ENCODE measurements at regions not wholly inside any gene's neighbourhood (a gene's known extent, or its start where the extent isn't known, plus 50 kb on each side); places are given as distances from the start of the nearest gene placed in this dataset.
"Not testable (repeated sequence)": the region's sequence is repeated elsewhere in the genome, so short reads cannot be mapped to it uniquely, and the experiment has no call there.

DNA sequence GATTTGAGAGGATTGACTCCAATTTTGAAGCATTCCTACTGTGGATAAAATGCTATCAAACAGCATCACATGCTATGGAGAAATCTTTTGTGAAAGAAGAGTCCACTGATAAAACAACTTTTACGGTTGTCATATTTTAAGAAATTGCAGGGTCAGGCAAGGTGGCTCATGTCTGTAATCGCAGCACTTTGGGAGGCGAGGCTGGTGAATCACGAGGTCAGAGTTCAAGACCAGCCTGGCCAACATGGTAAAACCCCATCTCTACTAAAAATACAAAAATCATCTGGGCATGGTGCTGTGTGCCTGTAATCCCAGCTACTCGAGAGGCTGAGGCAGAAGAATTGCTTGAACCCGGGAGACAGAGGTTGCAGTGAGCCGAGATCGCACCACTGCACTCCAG lies 338.8 kb upstream of the SOX9 start:
- not testable (repeated sequence) for H3K27me3 ChIP-seq (ENCODE audit: insufficient read depth); H3K36me3 ChIP-seq (ENCODE audit: insufficient read depth); H3K4me2 ChIP-seq; H2AFZ ChIP-seq; H3K9me3 Mint-ChIP-seq; H3K4me3 Mint-ChIP-seq; H3F3A ChIP-seq (replicated peaks; ENCODE audit: low read depth); H3K36me3 Mint-ChIP-seq (ENCODE audit: low read depth); H3K27me3 Mint-ChIP-seq (ENCODE audit: insufficient read depth, low read depth, poor library complexity); H3K27ac ChIP-seq (ENCODE audit: low read depth); H3K27ac Mint-ChIP-seq; H3K4me1 Mint-ChIP-seq; DNase-seq (ENCODE audit: low spot score); H3K4me3 ChIP-seq; ATAC-seq; H3K79me2 ChIP-seq (replicated peaks; ENCODE audit: insufficient read depth); H3K9me2 ChIP-seq (ENCODE audit: insufficient read depth); H3K4me1 ChIP-seq (ENCODE audit: insufficient read depth); H4K20me1 ChIP-seq (replicated peaks; ENCODE audit: insufficient read depth)

DNA sequence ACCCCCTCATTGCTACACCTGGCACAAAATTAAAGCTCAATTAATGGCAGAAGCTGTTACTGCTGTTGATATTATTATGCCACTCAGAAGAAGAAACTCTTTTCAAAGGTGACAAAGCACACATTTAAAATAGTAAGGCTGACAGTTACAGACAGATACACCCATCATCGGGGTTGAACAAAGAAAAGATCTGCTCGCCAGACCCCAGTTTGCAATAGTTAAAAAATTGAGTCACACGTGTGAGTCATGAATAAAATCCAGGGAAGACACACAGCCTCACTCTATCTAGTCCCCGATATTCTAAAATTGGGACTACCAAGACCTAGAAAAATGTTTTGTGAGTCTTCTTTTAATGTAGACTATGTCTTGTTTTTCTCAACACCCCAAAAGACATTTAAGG lies 330.0 kb upstream of the SOX9 start:
- Histone ChIP-seq H3K27ac (ENCODE audit: low read depth) (no peak overlapping the region), H3K9me2 (ENCODE audit: insufficient read depth) (no peaks in the 10 kb centered on the region), H3K79me2 (replicated peaks; ENCODE audit: insufficient read depth) (no peaks in the 10 kb centered on the region), H3K36me3 (ENCODE audit: insufficient read depth) (no peaks in the 10 kb centered on the region), H3K4me2 (no peak overlapping the region), H3F3A (replicated peaks; ENCODE audit: low read depth) (no peaks in the 10 kb centered on the region), H3K4me3 (no peak overlapping the region), H4K20me1 (replicated peaks; ENCODE audit: insufficient read depth) (no peaks in the 10 kb centered on the region), H3K4me1 (ENCODE audit: insufficient read depth) (no peaks in the 10 kb centered on the region), H3K27me3 (ENCODE audit: insufficient read depth) (no peaks in the 10 kb centered on the region), H2AFZ (no peak overlapping the region)
- no peaks in the 10 kb centered on the region for H3K4me1 Mint-ChIP-seq
- no peaks in the 10 kb centered on the region for H3K9me3 Mint-ChIP-seq
- no peaks in the 10 kb centered on the region for H3K36me3 Mint-ChIP-seq (ENCODE audit: low read depth)
- H3K27ac Mint-ChIP-seq = no peak overlapping the region
- no peak for DNase-seq (ENCODE audit: low spot score)
- peaks cover 6% of the 10 kb centered on the region for H3K27me3 Mint-ChIP-seq (ENCODE audit: insufficient read depth, low read depth, poor library complexity)
- H3K4me3 Mint-ChIP-seq = no peak overlapping the region
- no peak for ATAC-seq
- TF ChIP-seq ZNF114 (CRISPR knock-in tag; IDR thresholded peaks at IDR 0.05) = no peak
- no peak for TF ChIP-seq CREB1 (CRISPR knock-in tag; IDR thresholded peaks at IDR 0.05; ENCODE audit: low read depth)
- TF ChIP-seq STAT1 (IDR thresholded peaks at IDR 0.05; ENCODE audit: unreplicated experiment) = no peak
- TF ChIP-seq, protein P1, sequence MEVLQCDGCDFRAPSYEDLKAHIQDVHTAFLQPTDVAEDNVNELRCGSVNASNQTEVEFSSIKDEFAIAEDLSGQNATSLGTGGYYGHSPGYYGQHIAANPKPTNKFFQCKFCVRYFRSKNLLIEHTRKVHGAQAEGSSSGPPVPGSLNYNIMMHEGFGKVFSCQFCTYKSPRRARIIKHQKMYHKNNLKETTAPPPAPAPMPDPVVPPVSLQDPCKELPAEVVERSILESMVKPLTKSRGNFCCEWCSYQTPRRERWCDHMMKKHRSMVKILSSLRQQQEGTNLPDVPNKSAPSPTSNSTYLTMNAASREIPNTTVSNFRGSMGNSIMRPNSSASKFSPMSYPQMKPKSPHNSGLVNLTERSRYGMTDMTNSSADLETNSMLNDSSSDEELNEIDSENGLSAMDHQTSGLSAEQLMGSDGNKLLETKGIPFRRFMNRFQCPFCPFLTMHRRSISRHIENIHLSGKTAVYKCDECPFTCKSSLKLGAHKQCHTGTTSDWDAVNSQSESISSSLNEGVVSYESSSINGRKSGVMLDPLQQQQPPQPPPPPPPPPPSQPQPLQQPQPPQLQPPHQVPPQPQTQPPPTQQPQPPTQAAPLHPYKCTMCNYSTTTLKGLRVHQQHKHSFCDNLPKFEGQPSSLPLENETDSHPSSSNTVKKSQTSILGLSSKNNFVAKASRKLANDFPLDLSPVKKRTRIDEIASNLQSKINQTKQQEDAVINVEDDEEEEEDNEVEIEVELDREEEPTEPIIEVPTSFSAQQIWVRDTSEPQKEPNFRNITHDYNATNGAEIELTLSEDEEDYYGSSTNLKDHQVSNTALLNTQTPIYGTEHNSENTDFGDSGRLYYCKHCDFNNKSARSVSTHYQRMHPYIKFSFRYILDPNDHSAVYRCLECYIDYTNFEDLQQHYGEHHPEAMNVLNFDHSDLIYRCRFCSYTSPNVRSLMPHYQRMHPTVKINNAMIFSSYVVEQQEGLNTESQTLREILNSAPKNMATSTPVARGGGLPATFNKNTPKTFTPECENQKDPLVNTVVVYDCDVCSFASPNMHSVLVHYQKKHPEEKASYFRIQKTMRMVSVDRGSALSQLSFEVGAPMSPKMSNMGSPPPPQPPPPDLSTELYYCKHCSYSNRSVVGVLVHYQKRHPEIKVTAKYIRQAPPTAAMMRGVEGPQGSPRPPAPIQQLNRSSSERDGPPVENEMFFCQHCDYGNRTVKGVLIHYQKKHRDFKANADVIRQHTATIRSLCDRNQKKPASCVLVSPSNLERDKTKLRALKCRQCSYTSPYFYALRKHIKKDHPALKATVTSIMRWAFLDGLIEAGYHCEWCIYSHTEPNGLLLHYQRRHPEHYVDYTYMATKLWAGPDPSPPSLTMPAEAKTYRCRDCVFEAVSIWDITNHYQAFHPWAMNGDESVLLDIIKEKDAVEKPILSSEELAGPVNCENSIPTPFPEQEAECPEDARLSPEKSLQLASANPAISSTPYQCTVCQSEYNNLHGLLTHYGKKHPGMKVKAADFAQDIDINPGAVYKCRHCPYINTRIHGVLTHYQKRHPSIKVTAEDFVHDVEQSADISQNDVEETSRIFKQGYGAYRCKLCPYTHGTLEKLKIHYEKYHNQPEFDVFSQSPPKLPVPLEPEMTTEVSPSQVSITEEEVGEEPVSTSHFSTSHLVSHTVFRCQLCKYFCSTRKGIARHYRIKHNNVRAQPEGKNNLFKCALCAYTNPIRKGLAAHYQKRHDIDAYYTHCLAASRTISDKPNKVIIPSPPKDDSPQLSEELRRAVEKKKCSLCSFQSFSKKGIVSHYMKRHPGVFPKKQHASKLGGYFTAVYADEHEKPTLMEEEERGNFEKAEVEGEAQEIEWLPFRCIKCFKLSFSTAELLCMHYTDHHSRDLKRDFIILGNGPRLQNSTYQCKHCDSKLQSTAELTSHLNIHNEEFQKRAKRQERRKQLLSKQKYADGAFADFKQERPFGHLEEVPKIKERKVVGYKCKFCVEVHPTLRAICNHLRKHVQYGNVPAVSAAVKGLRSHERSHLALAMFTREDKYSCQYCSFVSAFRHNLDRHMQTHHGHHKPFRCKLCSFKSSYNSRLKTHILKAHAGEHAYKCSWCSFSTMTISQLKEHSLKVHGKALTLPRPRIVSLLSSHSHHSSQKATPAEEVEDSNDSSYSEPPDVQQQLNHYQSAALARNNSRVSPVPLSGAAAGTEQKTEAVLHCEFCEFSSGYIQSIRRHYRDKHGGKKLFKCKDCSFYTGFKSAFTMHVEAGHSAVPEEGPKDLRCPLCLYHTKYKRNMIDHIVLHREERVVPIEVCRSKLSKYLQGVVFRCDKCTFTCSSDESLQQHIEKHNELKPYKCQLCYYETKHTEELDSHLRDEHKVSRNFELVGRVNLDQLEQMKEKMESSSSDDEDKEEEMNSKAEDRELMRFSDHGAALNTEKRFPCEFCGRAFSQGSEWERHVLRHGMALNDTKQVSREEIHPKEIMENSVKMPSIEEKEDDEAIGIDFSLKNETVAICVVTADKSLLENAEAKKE (CRISPR knock-in tag; IDR thresholded peaks at IDR 0.05) = no peak
- TF ChIP-seq, protein P2, sequence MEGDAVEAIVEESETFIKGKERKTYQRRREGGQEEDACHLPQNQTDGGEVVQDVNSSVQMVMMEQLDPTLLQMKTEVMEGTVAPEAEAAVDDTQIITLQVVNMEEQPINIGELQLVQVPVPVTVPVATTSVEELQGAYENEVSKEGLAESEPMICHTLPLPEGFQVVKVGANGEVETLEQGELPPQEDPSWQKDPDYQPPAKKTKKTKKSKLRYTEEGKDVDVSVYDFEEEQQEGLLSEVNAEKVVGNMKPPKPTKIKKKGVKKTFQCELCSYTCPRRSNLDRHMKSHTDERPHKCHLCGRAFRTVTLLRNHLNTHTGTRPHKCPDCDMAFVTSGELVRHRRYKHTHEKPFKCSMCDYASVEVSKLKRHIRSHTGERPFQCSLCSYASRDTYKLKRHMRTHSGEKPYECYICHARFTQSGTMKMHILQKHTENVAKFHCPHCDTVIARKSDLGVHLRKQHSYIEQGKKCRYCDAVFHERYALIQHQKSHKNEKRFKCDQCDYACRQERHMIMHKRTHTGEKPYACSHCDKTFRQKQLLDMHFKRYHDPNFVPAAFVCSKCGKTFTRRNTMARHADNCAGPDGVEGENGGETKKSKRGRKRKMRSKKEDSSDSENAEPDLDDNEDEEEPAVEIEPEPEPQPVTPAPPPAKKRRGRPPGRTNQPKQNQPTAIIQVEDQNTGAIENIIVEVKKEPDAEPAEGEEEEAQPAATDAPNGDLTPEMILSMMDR (conservative IDR thresholded peaks at IDR 0.05; ENCODE audit: low read depth in 2 of 2) = no peak
- TF ChIP-seq JUNB (IDR thresholded peaks at IDR 0.05; ENCODE audit: unreplicated experiment) = no peak
- TF ChIP-seq EZH2 (IDR thresholded peaks at IDR 0.05; ENCODE audit: low read depth, unreplicated experiment) = no peak
- TF ChIP-seq, protein P3, sequence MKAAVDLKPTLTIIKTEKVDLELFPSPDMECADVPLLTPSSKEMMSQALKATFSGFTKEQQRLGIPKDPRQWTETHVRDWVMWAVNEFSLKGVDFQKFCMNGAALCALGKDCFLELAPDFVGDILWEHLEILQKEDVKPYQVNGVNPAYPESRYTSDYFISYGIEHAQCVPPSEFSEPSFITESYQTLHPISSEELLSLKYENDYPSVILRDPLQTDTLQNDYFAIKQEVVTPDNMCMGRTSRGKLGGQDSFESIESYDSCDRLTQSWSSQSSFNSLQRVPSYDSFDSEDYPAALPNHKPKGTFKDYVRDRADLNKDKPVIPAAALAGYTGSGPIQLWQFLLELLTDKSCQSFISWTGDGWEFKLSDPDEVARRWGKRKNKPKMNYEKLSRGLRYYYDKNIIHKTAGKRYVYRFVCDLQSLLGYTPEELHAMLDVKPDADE (IDR thresholded peaks at IDR 0.05) = no peak
- no peak for TF ChIP-seq POLR2AphosphoS5 (IDR thresholded peaks at IDR 0.05; ENCODE audit: low read depth)
- TF ChIP-seq, protein P4, sequence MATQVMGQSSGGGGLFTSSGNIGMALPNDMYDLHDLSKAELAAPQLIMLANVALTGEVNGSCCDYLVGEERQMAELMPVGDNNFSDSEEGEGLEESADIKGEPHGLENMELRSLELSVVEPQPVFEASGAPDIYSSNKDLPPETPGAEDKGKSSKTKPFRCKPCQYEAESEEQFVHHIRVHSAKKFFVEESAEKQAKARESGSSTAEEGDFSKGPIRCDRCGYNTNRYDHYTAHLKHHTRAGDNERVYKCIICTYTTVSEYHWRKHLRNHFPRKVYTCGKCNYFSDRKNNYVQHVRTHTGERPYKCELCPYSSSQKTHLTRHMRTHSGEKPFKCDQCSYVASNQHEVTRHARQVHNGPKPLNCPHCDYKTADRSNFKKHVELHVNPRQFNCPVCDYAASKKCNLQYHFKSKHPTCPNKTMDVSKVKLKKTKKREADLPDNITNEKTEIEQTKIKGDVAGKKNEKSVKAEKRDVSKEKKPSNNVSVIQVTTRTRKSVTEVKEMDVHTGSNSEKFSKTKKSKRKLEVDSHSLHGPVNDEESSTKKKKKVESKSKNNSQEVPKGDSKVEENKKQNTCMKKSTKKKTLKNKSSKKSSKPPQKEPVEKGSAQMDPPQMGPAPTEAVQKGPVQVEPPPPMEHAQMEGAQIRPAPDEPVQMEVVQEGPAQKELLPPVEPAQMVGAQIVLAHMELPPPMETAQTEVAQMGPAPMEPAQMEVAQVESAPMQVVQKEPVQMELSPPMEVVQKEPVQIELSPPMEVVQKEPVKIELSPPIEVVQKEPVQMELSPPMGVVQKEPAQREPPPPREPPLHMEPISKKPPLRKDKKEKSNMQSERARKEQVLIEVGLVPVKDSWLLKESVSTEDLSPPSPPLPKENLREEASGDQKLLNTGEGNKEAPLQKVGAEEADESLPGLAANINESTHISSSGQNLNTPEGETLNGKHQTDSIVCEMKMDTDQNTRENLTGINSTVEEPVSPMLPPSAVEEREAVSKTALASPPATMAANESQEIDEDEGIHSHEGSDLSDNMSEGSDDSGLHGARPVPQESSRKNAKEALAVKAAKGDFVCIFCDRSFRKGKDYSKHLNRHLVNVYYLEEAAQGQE (IDR thresholded peaks at IDR 0.05; ENCODE audit: unreplicated experiment) = no peak
- no peak for TF ChIP-seq ZNF331 (CRISPR knock-in tag; IDR thresholded peaks at IDR 0.05; ENCODE audit: low read depth)

All from GM23338 (cell line).